Erythroblast (primary cell): ENCODE measurements at regions not wholly inside any gene's neighbourhood (a gene's known extent, or its start where the extent isn't known, plus 50 kb on each side); places are given as distances from the start of the nearest gene placed in this dataset.
"Not testable (repeated sequence)": the region's sequence is repeated elsewhere in the genome, so short reads cannot be mapped to it uniquely, and the experiment has no call there.

ENCODE experiments used
- GATA1 ChIP-seq: IDR thresholded peaks from 2 replicates; pipeline ENCODE4 v1.6.1; 2011; ENCODE audit warnings: low read depth, mild to moderate bottlenecking, control low read depth, low read length, moderate library complexity
- POLR2A ChIP-seq: IDR thresholded peaks from 2 replicates; pipeline ENCODE4 v1.6.1; 2011; ENCODE audit warnings: mild to moderate bottlenecking, low read length

- TF ChIP-seq POLR2A, GATA1: not testable (repeated sequence)
Observed at GRCh38 chr4:118447397-118447796, 94.6 kb upstream of the PRSS12 start.
